NCI-H524 (cell line): ENCODE measurements at regions not wholly inside any gene's neighbourhood (a gene's known extent, or its start where the extent isn't known, plus 50 kb on each side); places are given as distances from the start of the nearest gene placed in this dataset.
"Not testable (repeated sequence)": the region's sequence is repeated elsewhere in the genome, so short reads cannot be mapped to it uniquely, and the experiment has no call there.

Source experiments
- DNase-seq, 2 experiments: peaks; one replicate each; lab custom pipeline; 2025; lab: John Stamatoyannopoulos, UW

DNA sequence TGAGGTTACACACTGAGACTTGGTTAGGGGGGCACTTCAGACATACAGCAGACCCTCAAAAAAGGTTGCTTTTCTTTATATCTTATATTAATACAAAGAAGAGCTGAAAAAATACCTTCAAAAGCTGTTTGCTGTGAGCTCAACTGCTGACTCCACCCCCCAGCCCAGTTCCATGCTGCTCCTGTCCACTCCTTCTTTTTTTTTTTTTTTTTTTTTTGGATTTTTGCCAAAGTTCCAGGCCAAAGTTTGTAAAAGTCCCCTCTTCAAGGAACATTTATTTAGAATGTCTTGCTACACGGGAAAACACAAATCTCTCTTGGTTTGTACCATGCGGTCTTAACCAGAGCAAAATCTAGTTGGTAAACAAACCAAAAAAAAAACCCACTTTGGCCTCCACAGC is 85.3 kb upstream of the AKAP12 start:
- DNase-seq: no peak

GRCh38 chr6:151155095-151155494 is 84.7 kb upstream of the AKAP12 start:
- DNase-seq: no peak

- no peak for DNase-seq
Observed at GRCh38 chr6:151160929-151161757, 78.6 kb upstream of the AKAP12 start.

- no peak for DNase-seq
Observed at GRCh38 chr6:151164383-151164782, 75.4 kb upstream of the AKAP12 start.

DNA sequence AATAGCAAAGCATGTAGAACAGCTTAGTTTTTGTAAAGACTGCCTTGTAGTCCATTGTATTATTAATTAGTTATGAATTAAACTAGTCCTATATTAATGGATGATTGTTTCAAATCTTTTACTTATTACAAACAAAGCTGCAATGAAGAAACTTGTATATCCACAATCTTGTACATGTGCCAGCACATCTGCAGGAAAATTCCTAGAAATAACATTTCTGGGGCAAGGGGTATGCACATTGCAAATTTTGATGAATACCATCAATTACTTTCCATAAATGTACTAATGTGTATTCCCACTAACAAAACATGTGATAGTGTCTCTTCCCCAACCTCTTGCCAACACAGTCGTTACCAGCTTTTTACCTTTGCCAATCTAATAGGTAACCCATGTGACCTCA is 73.6 kb upstream of the AKAP12 start:
- no peak for DNase-seq

DNA sequence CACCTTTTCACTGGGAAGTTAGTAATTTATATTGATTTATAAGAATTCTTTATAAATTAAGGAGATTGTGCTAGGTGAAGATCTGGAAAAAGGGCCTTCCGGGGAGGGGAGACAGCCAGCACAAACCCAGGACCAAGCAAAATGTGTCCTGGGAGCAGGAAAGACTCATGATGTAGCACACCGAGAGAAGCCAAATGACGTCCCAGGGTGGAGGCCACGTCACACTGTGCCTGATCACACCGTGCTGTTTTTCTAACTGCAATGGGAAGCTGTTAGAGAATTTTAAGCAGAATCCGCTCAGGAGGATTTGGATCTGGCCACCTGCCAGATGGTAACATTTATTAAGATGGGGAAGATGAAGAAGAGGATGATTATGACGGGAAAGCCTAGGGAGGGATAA is 72.7 kb upstream of the AKAP12 start:
- peak in 1 of 2 experiments; percentile 20 for DNase-seq

DNA sequence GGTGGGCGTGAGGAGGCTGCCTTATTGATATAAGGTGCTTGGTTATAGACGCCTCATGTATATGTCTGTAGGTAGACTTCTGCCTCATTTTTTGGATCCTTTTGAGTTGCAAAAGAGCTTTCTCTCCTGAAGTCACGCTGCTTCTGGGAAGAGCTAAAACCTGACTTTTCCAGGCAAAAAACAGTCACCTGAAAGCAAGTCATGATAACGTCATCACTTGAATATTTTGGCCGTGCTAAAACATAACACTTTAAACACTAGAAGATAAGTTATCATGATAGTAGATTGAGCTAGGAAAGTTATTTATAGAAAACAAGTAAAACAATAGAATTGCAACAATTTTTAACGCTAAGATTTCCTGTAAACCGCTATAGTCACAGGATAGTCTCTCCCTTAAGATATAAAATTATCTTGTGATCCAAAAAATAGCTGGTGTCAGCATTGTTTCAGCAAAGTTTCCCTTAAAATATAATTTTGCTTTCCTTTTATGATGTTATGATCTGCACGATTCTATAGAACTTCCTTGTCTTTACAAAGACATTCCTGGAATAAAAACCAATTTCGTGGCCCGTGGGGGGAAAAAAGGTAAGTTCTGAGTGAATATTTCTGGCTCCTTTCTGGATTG is 69.0 kb upstream of the AKAP12 start:
- no peak for DNase-seq

DNA sequence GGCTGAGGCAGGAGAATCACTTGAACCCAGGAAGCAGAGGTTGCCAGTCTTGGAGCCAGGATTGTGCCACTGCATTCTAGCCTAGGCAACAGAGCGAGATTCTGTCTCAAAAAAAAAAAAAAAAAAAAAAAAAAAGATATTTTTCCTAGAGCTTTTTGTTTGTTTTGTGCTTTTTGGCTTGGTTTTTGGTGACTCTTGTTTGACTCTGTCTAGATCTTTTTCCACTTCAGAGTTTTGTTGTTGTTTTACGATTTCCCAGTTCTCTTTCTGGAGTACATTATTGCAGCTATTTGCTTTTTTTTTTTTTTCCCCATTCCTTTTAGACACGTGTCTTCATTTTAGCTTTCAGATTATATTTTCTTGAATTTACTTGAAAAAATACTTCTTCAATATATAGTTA is 67.0 kb upstream of the AKAP12 start:
- DNase-seq: no peak

DNA sequence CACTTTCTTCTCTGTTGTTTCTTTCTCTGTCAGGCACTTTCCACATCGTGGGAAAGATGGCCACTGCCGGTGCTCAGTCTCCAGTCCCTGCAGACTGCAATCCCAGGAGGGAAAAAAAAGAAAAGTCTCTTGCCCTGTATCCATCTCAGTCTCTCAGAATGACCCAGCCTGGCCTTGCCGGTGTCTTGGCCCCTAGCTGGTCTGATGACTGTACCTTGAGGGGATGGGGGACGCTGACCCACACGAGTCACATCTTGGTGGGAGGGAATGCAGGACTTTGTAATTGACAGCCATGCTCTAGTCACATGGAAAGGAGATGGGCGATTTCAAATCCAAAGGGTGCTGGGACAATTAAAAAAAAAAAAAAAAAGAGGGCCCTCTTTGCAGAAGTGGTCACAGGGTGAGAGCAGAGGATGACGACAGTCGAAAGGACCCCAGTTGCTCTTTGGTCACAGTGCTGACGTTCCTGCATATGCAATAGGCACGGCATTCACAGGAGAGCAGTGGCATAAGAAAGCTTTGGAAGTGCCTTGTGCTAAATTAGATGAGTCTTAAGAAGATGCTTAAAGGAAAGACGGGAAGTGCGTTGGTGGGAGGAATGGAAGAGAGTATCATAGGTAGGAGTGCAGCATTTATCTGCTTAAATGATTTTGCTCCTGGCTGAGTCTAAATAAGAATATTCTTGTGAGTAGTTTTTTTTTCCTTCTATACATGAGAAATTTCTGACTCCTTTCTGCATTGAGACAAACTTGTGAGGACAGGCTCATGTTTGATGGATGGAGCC is 63.9 kb upstream of the AKAP12 start:
- DNase-seq: no peak

GRCh38 chr6:151176911-151177770 is 62.6 kb upstream of the AKAP12 start:
- DNase-seq: no peak

DNA sequence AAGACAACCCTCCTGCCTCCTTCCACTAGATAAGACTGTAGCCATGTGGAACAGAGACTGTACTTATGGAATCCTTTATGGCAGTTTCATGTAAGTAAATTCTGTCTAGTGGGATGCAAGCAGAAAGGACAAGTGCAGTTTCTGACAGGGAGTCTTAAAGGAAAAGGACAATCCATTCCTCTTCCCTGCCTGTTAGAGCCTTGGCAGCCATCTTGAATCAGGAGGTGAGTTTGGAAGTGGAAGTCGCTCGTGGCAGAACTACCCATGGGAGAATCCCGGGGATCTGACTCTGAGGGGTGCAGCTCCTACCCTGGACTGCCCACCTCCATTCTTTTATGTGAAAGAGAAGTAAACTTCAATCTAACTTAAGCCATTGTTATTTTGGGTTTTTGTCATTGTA is 61.4 kb upstream of the AKAP12 start:
- no peak for DNase-seq

- no peak for DNase-seq
Observed at GRCh38 chr6:151179321-151179720, 60.4 kb upstream of the AKAP12 start.

DNA sequence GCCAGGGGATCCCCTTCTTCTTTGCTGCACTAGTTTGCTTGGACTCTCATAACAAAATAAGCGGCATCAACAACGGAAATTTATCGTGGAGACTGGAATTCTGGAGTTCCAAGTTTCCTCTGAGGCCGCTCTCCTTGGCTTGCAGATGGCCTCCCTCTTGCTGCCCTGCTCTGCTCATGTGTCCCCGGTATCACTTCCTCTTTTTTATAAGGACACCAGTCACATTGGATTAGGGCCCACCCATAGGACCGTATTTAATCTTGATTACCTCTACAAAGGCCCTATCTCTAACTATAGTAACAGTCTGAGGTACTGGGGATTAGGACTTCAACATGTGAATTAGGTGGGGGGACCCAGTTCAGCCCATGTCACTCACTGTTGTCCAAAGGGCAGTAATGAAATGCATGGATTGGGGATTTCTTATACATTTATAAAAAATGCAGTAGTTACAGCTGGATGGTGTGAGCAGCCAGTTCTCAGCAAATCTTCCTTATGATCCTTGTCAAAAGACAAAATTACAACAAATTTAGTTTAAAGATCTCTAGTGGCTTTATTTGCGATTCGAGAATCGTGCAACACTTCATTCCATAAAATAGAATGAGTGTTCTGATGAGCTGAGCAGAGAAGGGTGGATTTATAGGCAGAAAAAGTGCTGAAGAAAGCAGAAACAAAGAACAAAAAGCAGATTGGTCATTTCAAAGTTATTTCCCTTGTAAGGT is 59.3 kb upstream of the AKAP12 start:
- no peak for DNase-seq

GRCh38 chr6:151181706-151182363 is 57.9 kb upstream of the AKAP12 start:
- peak in 1 of 2 experiments; percentile 40 for DNase-seq

DNA sequence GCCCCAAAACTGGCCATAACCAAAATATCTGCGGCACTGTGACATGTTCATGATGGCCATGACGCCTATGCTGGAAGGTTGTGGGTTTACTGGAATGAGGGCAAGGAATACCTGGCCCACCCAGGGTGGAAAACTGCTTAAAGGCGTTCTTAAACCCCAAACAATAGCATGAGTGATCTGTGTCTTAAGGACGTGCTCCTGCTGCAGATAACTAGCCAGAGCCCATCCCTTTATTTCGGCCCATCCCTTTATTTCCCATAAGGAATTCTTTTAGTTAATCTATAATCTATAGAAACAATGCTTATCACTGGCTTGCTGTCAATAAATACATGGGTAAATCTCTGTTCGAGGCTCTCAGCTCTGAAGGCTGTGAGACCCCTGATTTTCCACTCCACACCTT is 56.8 kb upstream of the AKAP12 start:
- not testable (repeated sequence) for DNase-seq

DNA sequence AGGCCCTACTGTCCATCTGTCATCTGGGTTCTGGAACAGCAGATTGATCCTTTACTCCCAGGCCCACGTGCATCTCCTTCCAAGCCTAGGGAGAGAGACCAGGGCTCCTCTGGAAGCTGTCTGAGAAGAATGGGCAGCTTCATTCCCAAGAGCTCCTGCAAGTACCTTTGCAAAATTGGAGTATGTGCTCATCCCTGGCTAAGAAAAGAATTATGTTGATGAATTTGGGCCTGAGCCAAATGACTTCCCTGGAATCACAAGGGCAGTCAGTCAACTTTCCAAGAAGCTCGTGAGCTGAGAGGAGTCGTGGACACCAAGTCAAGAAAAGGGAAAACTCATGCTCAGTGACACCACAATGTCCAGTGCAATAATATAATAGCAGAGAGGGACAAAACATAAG is 54.6 kb upstream of the AKAP12 start:
- no peak for DNase-seq

DNA sequence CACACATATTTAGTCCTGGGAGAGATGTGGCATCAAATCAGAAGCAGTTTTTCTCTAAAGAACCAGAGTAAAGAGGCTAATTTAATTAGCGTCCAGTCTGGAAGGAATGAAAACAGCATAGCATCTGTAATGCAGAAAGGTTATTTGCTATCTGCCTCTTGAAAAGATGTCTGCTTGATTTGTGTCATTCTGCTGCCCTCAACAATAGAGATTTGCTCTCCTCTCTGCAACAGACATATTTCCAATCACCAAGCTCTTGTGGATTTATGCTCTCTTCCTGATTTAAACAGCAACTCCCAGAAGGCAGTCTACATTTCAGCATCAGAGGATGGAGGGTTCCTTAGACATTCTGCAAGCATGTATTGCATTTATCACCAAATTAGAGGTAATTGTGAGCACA is 53.5 kb upstream of the AKAP12 start:
- no peak for DNase-seq

DNA sequence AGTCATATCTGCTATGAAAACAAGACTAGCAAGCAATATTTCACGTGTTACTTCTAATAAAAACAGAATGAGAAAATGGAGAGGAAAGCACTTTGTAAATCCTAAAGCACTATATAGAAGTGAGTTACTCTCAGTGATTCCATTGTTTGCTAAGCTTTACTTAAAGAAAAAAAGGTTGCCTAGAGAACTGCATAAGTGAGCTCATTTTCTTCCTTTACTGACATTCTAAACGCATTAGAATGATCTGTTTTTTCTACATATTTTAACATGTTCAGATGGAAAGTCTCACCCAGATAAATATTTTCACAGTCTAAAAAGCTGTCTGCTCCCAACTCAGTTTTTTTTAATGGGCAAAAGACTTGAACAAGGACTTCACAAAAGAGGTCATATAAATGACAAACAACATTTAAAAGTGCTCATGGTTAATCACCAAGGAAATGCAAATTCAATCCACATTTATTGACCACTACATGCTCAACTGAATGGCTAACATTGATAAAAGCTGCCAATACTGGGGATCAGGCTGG is 52.9 kb upstream of the AKAP12 start:
- DNase-seq: no peak
